ENCODE measurements at regions not wholly inside any gene's neighbourhood (a gene's known extent, or its start where the extent isn't known, plus 50 kb on each side); places are given as distances from the start of the nearest gene placed in this dataset.

DNA sequence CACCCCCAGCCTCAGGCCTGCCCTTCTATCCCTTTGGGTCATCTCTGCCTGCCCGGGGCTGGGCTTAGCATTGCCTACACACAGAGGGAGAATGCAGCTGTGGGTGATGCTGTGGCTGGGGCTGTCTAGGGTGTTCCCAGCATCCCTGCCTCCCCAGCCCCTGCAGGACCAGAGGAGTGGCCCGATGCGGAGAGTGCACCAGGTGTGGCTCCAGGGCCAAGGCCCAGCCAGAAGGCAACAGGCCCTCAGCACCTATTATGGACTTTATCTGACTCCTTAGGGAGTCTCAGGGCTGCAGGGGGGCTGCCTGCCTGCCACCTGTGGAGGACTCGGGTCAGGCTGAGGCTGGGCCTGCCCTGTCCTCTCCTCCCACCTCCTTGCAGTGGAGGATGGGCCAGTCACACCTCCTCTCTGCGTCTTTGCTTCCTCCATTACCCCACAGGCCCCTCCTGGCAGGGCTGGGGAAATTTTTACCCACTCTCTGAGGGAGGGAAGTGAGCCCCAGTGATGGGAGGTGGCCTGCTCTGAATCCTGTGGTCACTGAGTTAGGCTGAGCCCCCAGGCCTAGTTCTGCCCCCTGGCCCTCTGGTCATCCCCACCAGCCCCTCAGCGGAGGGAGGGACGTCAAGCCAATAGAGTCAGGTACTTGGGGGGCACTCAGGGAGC, 92.9 kb upstream of the PCBD1 start:
- no peaks in the 10 kb centered on the region for H3K36me3 Mint-ChIP-seq (ENCODE audit: low read depth)
- peaks cover 14% of the 10 kb centered on the region for H3K9me3 Mint-ChIP-seq
- peaks cover 27% of the 10 kb centered on the region for H3K4me1 Mint-ChIP-seq
- no peak overlapping the region for H3K27ac Mint-ChIP-seq
- peaks cover 28% of the 10 kb centered on the region for H3K27me3 Mint-ChIP-seq (ENCODE audit: low read depth, poor library complexity)
- TF ChIP-seq CTCF (IDR thresholded peaks at IDR 0.05): no peak
- DNase-seq: no peak
- H3K4me3 Mint-ChIP-seq: no peak overlapping the region

DNA sequence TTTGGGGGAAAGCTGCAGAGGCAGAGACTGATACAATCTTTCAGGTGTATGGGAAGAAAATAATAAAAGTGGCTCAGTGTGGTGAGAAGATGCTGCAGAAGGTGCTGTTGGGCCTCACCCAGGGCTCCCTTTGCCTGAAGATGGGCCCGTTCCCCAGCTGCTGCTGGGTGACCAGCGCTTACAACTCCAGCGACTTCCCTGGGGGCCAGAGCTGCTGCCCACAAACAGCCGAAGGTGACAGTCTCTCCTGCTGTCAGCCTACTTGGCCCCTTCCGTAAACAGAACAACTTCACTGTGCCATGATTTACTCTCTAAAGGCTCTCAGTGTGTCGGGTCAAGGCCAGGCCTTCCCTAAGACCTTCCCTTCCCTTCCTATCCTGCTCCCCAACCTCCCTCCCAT, 93.6 kb upstream of the PCBD1 start:
- TF ChIP-seq CTCF (IDR thresholded peaks at IDR 0.05): no peak
- H3K27me3 Mint-ChIP-seq (ENCODE audit: low read depth, poor library complexity): peaks cover 22% of the 10 kb centered on the region
- no peak for DNase-seq
- H3K4me1 Mint-ChIP-seq: peaks cover 33% of the 10 kb centered on the region
- H3K36me3 Mint-ChIP-seq (ENCODE audit: low read depth): no peaks in the 10 kb centered on the region
- no peak overlapping the region for H3K4me3 Mint-ChIP-seq
- H3K9me3 Mint-ChIP-seq: peaks cover 14% of the 10 kb centered on the region
- H3K27ac Mint-ChIP-seq: no peak overlapping the region

GRCh38 chr10:70982443-70982842, 94.1 kb upstream of the PCBD1 start:
- no peak for DNase-seq
- Mint-ChIP-seq H3K27me3 (ENCODE audit: low read depth, poor library complexity) (peaks cover 25% of the 10 kb centered on the region), H3K36me3 (ENCODE audit: low read depth) (no peaks in the 10 kb centered on the region), H3K4me1 (peaks cover 38% of the 10 kb centered on the region), H3K9me3 (peaks cover 14% of the 10 kb centered on the region), H3K27ac (no peak overlapping the region), H3K4me3 (no peak overlapping the region)
- TF ChIP-seq CTCF (IDR thresholded peaks at IDR 0.05): no peak

DNA sequence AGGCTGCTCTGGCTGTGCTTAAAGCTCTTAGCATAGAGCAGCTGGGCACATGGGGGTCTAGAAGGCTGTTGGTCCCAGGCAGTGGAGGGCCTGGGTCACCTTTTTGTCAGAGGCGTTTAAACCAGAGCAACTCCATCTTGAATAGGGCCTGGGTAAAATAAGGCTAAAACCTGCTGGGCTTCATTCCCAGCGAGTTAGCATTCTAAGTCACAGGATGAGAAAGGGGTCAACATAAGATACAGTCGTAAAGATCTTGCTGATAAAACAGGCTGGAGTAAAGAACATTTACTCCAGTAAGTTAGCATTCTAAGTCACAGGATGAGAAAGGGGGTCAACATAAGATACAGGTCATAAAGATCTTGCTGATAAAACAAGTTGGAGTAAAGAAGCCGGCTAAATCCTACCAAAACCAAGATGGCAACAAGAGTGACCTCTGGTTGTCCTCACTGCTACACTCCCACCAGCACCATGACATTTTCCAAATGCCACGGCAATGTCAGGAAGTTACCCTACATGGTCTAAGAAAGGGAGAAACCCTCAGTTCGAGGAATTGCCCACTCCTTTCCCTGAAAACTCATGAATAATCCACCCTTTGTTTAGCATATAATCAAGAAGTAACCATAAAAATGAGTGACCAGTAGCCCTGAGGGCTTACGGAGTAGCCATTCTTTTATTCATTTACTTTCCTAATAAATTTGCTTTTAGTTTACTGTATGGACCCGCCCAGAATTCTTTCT, 96.8 kb upstream of the PCBD1 start:
- no peak overlapping the region for H3K4me3 Mint-ChIP-seq
- H3K36me3 Mint-ChIP-seq (ENCODE audit: low read depth): no peaks in the 10 kb centered on the region
- H3K4me1 Mint-ChIP-seq: peaks cover 57% of the 10 kb centered on the region
- H3K27ac Mint-ChIP-seq: no peak overlapping the region
- peaks cover 14% of the 10 kb centered on the region for H3K9me3 Mint-ChIP-seq
- no peak for TF ChIP-seq CTCF (IDR thresholded peaks at IDR 0.05)
- peaks cover 26% of the 10 kb centered on the region for H3K27me3 Mint-ChIP-seq (ENCODE audit: low read depth, poor library complexity)
- no peak for DNase-seq

DNA sequence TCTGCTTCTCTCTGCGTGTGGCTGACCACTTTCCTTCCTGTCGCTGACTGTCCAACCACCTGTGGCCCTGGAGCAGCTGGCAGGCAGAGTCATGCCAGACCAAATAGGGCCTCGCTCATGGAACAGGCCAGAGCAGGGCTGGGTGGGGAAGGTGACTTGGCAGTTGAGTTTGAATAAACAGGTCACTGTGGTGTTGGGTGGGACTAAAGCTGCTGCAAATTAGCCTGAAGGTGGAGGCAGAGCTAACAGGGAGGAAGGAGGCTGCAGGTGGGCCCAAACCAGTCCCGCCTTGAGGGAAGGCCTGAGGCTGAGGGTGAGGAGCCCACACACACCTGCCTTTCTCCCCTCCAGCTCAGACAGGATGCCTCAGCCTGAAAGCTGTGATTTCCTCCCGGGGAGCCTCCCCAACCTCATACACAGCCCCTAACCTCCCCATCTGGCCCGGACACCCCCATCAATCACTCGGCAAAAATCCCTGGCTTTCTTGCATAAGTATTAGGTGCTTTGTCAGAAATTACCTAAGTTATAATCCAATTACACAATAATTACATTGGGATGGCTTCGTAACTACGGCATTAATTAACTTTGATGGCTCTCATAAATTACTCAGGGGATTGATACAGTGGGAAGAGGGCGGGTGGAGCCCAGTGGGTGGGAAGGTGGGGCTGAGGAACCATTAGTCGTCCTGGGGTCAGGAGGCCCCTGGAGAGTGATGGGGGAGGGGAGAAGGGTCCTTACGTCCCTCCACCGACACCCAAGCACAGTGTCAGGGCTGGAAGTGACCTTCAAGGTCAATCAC, 97.7 kb upstream of the PCBD1 start:
- peaks cover 30% of the 10 kb centered on the region for H3K27me3 Mint-ChIP-seq (ENCODE audit: low read depth, poor library complexity)
- peaks cover 60% of the 10 kb centered on the region for H3K4me1 Mint-ChIP-seq
- no peak for TF ChIP-seq CTCF (IDR thresholded peaks at IDR 0.05)
- DNase-seq: no peak
- H3K9me3 Mint-ChIP-seq: peaks cover 14% of the 10 kb centered on the region
- no peak overlapping the region for H3K4me3 Mint-ChIP-seq
- H3K36me3 Mint-ChIP-seq (ENCODE audit: low read depth): no peaks in the 10 kb centered on the region
- H3K27ac Mint-ChIP-seq: no peak overlapping the region

Data from nephron progenitor cell (in vitro differentiated cells).